Activated T-helper 17 cell treated with anti-CD3 and anti-CD28 coated beads, Interleukin-2, amount 50 U/mL, for 72 hours (primary cell): ENCODE measurements at regions not wholly inside any gene's neighbourhood (a gene's known extent, or its start where the extent isn't known, plus 50 kb on each side); places are given as distances from the start of the nearest gene placed in this dataset.
"Not testable (repeated sequence)": the region's sequence is repeated elsewhere in the genome, so short reads cannot be mapped to it uniquely, and the experiment has no call there.

ENCODE experiments used
- ATAC-seq: fragments of 150-1000 bp; cut with Tn5 transposase; replicated peaks from 2 replicates; pipeline ENCODE4 v1.10.0; 2021; ENCODE audit warnings: mild to moderate bottlenecking, moderate library complexity
- H3K27ac Mint-ChIP-seq: one replicate; pipeline ENCODE4 v1.8.0; 2022; ENCODE audit warnings: mixed read lengths
- H3K27me3 Mint-ChIP-seq: one replicate; pipeline ENCODE4 v1.8.0; 2022; ENCODE audit warnings: mixed read lengths
- H3K36me3 Mint-ChIP-seq: one replicate; pipeline ENCODE4 v1.8.0; 2022; ENCODE audit warnings: low read depth, mild to moderate bottlenecking, mixed read lengths
- H3K4me1 Mint-ChIP-seq: one replicate; pipeline ENCODE4 v1.8.0; 2022; ENCODE audit warnings: mixed read lengths
- H3K4me3 Mint-ChIP-seq: one replicate; pipeline ENCODE4 v1.8.0; 2022; ENCODE audit warnings: mild to moderate bottlenecking, mixed read lengths
- H3K9me3 Mint-ChIP-seq: one replicate; pipeline ENCODE4 v1.8.0; 2022; ENCODE audit warnings: mixed read lengths

- no peaks in the 10 kb centered on the region for H3K9me3 Mint-ChIP-seq
- H3K4me1 Mint-ChIP-seq: peaks cover 5% of the 10 kb centered on the region
- H3K27me3 Mint-ChIP-seq: no peaks in the 10 kb centered on the region
- H3K36me3 Mint-ChIP-seq: no peaks in the 10 kb centered on the region
- no peak overlapping the region for H3K27ac Mint-ChIP-seq
- no peak overlapping the region for H3K4me3 Mint-ChIP-seq
- no peak for ATAC-seq
Observed at GRCh38 chr7:106534271-106534846, 126.6 kb downstream of the CCDC71L start.

- not testable (repeated sequence) for H3K36me3 Mint-ChIP-seq, H3K27ac Mint-ChIP-seq, H3K4me1 Mint-ChIP-seq, H3K27me3 Mint-ChIP-seq, H3K9me3 Mint-ChIP-seq, ATAC-seq, H3K4me3 Mint-ChIP-seq
Observed at GRCh38 chr7:106530183-106530582, 130.8 kb downstream of the CCDC71L start.

- not testable (repeated sequence) for H3K27me3 Mint-ChIP-seq, ATAC-seq, H3K4me3 Mint-ChIP-seq, H3K9me3 Mint-ChIP-seq, H3K27ac Mint-ChIP-seq, H3K36me3 Mint-ChIP-seq
- H3K4me1 Mint-ChIP-seq: peaks cover 10% of the 10 kb centered on the region
Observed at GRCh38 chr7:106526617-106527016, 134.3 kb downstream of the CCDC71L start.

GRCh38 chr7:106524690-106525059, 136.3 kb downstream of the CCDC71L start:
- H3K9me3 Mint-ChIP-seq: no peaks in the 10 kb centered on the region
- no peak overlapping the region for H3K4me3 Mint-ChIP-seq

GRCh38 chr7:106523482-106523881, 137.5 kb downstream of the CCDC71L start:
- Mint-ChIP-seq H3K36me3 (no peaks in the 10 kb centered on the region), H3K27ac (no peak overlapping the region), H3K4me3 (no peak overlapping the region), H3K9me3 (no peaks in the 10 kb centered on the region), H3K4me1 (peaks cover 10% of the 10 kb centered on the region), H3K27me3 (peaks cover 11% of the 10 kb centered on the region)
- no peak for ATAC-seq

More at GRCh38 chr7:106524690-106525059, 136.3 kb downstream of the CCDC71L start:
- ATAC-seq: no peak
- H3K27ac Mint-ChIP-seq: no peak overlapping the region
- no peaks in the 10 kb centered on the region for H3K27me3 Mint-ChIP-seq
- H3K36me3 Mint-ChIP-seq: no peaks in the 10 kb centered on the region
- H3K4me1 Mint-ChIP-seq: peaks cover 10% of the 10 kb centered on the region

- Mint-ChIP-seq H3K4me1 (peaks cover 10% of the 10 kb centered on the region), H3K9me3 (no peaks in the 10 kb centered on the region), H3K27me3 (peaks cover 14% of the 10 kb centered on the region), H3K36me3 (no peaks in the 10 kb centered on the region), H3K4me3 (no peak overlapping the region), H3K27ac (no peak overlapping the region)
- no peak for ATAC-seq
Observed at GRCh38 chr7:106522696-106523095, 138.3 kb downstream of the CCDC71L start.

- Mint-ChIP-seq H3K9me3 (no peaks in the 10 kb centered on the region), H3K4me1 (peaks cover 10% of the 10 kb centered on the region), H3K27me3 (peaks cover 18% of the 10 kb centered on the region), H3K27ac (no peak overlapping the region), H3K36me3 (no peaks in the 10 kb centered on the region), H3K4me3 (no peak overlapping the region)
- no peak for ATAC-seq
Observed at GRCh38 chr7:106521541-106521940, 139.4 kb downstream of the CCDC71L start.

- H3K36me3 Mint-ChIP-seq: no peaks in the 10 kb centered on the region
- H3K9me3 Mint-ChIP-seq: no peaks in the 10 kb centered on the region
- no peak overlapping the region for H3K27ac Mint-ChIP-seq
Observed at GRCh38 chr7:106520962-106521514, 139.9 kb downstream of the CCDC71L start.

GRCh38 chr7:106518967-106519366, 142.0 kb downstream of the CCDC71L start:
- Mint-ChIP-seq H3K4me3 (no peak overlapping the region), H3K36me3 (no peaks in the 10 kb centered on the region), H3K9me3 (no peaks in the 10 kb centered on the region), H3K4me1 (peaks cover 3% of the 10 kb centered on the region), H3K27me3 (peaks cover 18% of the 10 kb centered on the region), H3K27ac (no peak overlapping the region)
- ATAC-seq: no peak

More at GRCh38 chr7:106520962-106521514, 139.9 kb downstream of the CCDC71L start:
- peaks cover 10% of the 10 kb centered on the region for H3K4me1 Mint-ChIP-seq
- peaks cover 18% of the 10 kb centered on the region for H3K27me3 Mint-ChIP-seq
- H3K4me3 Mint-ChIP-seq: no peak overlapping the region
- ATAC-seq: no peak

- Mint-ChIP-seq H3K4me3 (no peak overlapping the region), H3K27ac (no peak overlapping the region), H3K9me3 (no peaks in the 10 kb centered on the region), H3K36me3 (no peaks in the 10 kb centered on the region), H3K4me1 (no peaks in the 10 kb centered on the region), H3K27me3 (peaks cover 18% of the 10 kb centered on the region)
- ATAC-seq: no peak
Observed at GRCh38 chr7:106518239-106518638, 142.7 kb downstream of the CCDC71L start.

GRCh38 chr7:106517508-106517907, 143.4 kb downstream of the CCDC71L start:
- peaks cover 18% of the 10 kb centered on the region for H3K27me3 Mint-ChIP-seq
- no peaks in the 10 kb centered on the region for H3K4me1 Mint-ChIP-seq
- no peak overlapping the region for H3K27ac Mint-ChIP-seq
- no peak for ATAC-seq
- no peaks in the 10 kb centered on the region for H3K36me3 Mint-ChIP-seq
- H3K4me3 Mint-ChIP-seq: no peak overlapping the region
- no peaks in the 10 kb centered on the region for H3K9me3 Mint-ChIP-seq

- Mint-ChIP-seq H3K9me3 (no peaks in the 10 kb centered on the region), H3K4me1 (no peaks in the 10 kb centered on the region), H3K4me3 (no peak overlapping the region), H3K27me3 (peaks cover 18% of the 10 kb centered on the region), H3K36me3 (no peaks in the 10 kb centered on the region), H3K27ac (no peak overlapping the region)
- no peak for ATAC-seq
Observed at GRCh38 chr7:106515321-106515720, 145.6 kb downstream of the CCDC71L start.

- ATAC-seq: no peak
- Mint-ChIP-seq H3K27ac (no peak overlapping the region), H3K27me3 (peaks cover 22% of the 10 kb centered on the region), H3K4me3 (no peak overlapping the region), H3K36me3 (no peaks in the 10 kb centered on the region), H3K9me3 (no peaks in the 10 kb centered on the region), H3K4me1 (no peaks in the 10 kb centered on the region)
Observed at GRCh38 chr7:106514881-106515280, 146.1 kb downstream of the CCDC71L start.

GRCh38 chr7:106512217-106512616, 148.7 kb downstream of the CCDC71L start:
- H3K4me3 Mint-ChIP-seq: no peak overlapping the region
- no peak overlapping the region for H3K27ac Mint-ChIP-seq
- no peaks in the 10 kb centered on the region for H3K36me3 Mint-ChIP-seq
- ATAC-seq: no peak
- peaks cover 5% of the 10 kb centered on the region for H3K9me3 Mint-ChIP-seq
- H3K4me1 Mint-ChIP-seq: no peaks in the 10 kb centered on the region
- peaks cover 6% of the 10 kb centered on the region for H3K27me3 Mint-ChIP-seq

- Mint-ChIP-seq H3K27ac (peak overlapping the region; percentile 83), H3K27me3 (peaks cover under 1% of the 10 kb centered on the region), H3K4me1 (peaks cover 12% of the 10 kb centered on the region), H3K4me3 (peak overlapping the region; percentile 51), H3K9me3 (peaks cover 10% of the 10 kb centered on the region), H3K36me3 (no peaks in the 10 kb centered on the region)
- peak; percentile 86 for ATAC-seq
Observed at GRCh38 chr7:106504645-106505044, 156.3 kb downstream of the CCDC71L start.
